ENCODE measurements at regions not wholly inside any gene's neighbourhood (a gene's known extent, or its start where the extent isn't known, plus 50 kb on each side); places are given as distances from the start of the nearest gene placed in this dataset.

GRCh38 chr14:76591266-76591665, 170.0 kb upstream of the VASH1 start:
- TF ChIP-seq, protein P1, sequence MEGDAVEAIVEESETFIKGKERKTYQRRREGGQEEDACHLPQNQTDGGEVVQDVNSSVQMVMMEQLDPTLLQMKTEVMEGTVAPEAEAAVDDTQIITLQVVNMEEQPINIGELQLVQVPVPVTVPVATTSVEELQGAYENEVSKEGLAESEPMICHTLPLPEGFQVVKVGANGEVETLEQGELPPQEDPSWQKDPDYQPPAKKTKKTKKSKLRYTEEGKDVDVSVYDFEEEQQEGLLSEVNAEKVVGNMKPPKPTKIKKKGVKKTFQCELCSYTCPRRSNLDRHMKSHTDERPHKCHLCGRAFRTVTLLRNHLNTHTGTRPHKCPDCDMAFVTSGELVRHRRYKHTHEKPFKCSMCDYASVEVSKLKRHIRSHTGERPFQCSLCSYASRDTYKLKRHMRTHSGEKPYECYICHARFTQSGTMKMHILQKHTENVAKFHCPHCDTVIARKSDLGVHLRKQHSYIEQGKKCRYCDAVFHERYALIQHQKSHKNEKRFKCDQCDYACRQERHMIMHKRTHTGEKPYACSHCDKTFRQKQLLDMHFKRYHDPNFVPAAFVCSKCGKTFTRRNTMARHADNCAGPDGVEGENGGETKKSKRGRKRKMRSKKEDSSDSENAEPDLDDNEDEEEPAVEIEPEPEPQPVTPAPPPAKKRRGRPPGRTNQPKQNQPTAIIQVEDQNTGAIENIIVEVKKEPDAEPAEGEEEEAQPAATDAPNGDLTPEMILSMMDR (IDR thresholded peaks at IDR 0.05; ENCODE audit: low read length) = no peak
- TF ChIP-seq EZH2 (optimal IDR thresholded peaks at IDR 0.05; ENCODE audit: low read depth, low read length) = no peak

Data from MM.1S (cell line).